IMR-90 (cell line): ENCODE measurements at regions not wholly inside any gene's neighbourhood (a gene's known extent, or its start where the extent isn't known, plus 50 kb on each side); places are given as distances from the start of the nearest gene placed in this dataset.

Experiments used
- POLR2A ChIP-seq: IDR thresholded peaks from 2 replicates; pipeline ENCODE4 v1.6.1; 2012; ENCODE audit warnings: mild to moderate bottlenecking, low read depth, low read length
- TF ChIP-seq, protein P1 (sequence below): conservative IDR thresholded peaks from 2 replicates; pipeline ENCODE4 v1.5.1; 2012; ENCODE audit warnings: mild to moderate bottlenecking, low read depth, low read length, improper control_type of control experiment

GRCh38 chr1:57522575-57522974, 98.7 kb upstream of the DAB1 start:
- TF ChIP-seq POLR2A, result no peak
- TF ChIP-seq, protein P1, sequence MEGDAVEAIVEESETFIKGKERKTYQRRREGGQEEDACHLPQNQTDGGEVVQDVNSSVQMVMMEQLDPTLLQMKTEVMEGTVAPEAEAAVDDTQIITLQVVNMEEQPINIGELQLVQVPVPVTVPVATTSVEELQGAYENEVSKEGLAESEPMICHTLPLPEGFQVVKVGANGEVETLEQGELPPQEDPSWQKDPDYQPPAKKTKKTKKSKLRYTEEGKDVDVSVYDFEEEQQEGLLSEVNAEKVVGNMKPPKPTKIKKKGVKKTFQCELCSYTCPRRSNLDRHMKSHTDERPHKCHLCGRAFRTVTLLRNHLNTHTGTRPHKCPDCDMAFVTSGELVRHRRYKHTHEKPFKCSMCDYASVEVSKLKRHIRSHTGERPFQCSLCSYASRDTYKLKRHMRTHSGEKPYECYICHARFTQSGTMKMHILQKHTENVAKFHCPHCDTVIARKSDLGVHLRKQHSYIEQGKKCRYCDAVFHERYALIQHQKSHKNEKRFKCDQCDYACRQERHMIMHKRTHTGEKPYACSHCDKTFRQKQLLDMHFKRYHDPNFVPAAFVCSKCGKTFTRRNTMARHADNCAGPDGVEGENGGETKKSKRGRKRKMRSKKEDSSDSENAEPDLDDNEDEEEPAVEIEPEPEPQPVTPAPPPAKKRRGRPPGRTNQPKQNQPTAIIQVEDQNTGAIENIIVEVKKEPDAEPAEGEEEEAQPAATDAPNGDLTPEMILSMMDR, result no peak
